Right atrium auricular region (tissue), 2 donors: ENCODE measurements at regions not wholly inside any gene's neighbourhood (a gene's known extent, or its start where the extent isn't known, plus 50 kb on each side); places are given as distances from the start of the nearest gene placed in this dataset.

ENCODE experiments used
- DNase-seq: peaks from one replicate; pipeline ENCODE4 v3.0.0-alpha.2; 2019; ENCODE audit warnings: low spot score
- H3K27ac ChIP-seq, 2 donors: fragments of 200-600 bp; sonication (generic); 1 replicate in 1 of 2; 2 replicates in 1 of 2; pipeline ENCODE4 v1.5.1; 2016 to 2019
- H3K27me3 ChIP-seq, 2 donors: fragments of 200-600 bp; sonication (generic); one replicate each; pipeline versions ENCODE4 v1.5.1 to v1.6.0; 2017 to 2019
- H3K36me3 ChIP-seq: fragments of 200-600 bp; sonication (generic); one replicate; pipeline ENCODE4 v1.5.1; 2016
- H3K4me1 ChIP-seq, 2 donors: fragments of 200-600 bp; sonication (generic); one replicate each; pipeline versions ENCODE4 v1.5.1 to v1.6.0; 2017 to 2019
- H3K4me3 ChIP-seq, 2 donors: fragments of 200-600 bp; sonication (generic); 1 replicate in 1 of 2; 2 replicates in 1 of 2; pipeline ENCODE4 v1.5.1; 2017 to 2019; ENCODE audit warnings: mild to moderate bottlenecking in 1 of 2, moderate library complexity in 1 of 2
- H3K9me3 ChIP-seq, 2 donors: fragments of 200-600 bp; sonication (generic); one replicate each; pipeline ENCODE4 v1.5.1; 2019
- CTCF ChIP-seq, 2 donors: fragments of 200-600 bp; sonication (generic); IDR thresholded peaks; one replicate each; pipeline ENCODE4 v1.5.1; 2019; ENCODE audit warnings: antibody characterized with exemption in 2 of 2

- Histone ChIP-seq H3K4me1 (no peaks in the 10 kb centered on the region), H3K9me3 (no peaks in the 10 kb centered on the region), H3K4me3 (no peak overlapping the region), H3K27ac (no peak overlapping the region), H3K27me3 (no peaks in the 10 kb centered on the region), H3K36me3 (no peaks in the 10 kb centered on the region)
- DNase-seq, result no peak
- TF ChIP-seq CTCF (IDR thresholded peaks at IDR 0.05), result no peak
Measured at GRCh38 chr4:180814875-180815417, 1428.3 kb upstream of the TENM3 start.

- no peaks in the 10 kb centered on the region for H3K4me1 ChIP-seq
- no peak for DNase-seq
- no peaks in the 10 kb centered on the region for H3K27me3 ChIP-seq
- H3K36me3 ChIP-seq, result no peaks in the 10 kb centered on the region
- H3K4me3 ChIP-seq, result no peak overlapping the region
- no peak for TF ChIP-seq CTCF (IDR thresholded peaks at IDR 0.05)
- no peak overlapping the region for H3K27ac ChIP-seq
- H3K9me3 ChIP-seq, result no peaks in the 10 kb centered on the region
Measured at GRCh38 chr4:180817529-180817928, 1425.7 kb upstream of the TENM3 start.

GRCh38 chr4:180823108-180823507 lies 1420.1 kb upstream of the TENM3 start:
- TF ChIP-seq CTCF (IDR thresholded peaks at IDR 0.05), result no peak
- no peak for DNase-seq
- Histone ChIP-seq H3K9me3 (no peaks in the 10 kb centered on the region), H3K4me3 (no peak overlapping the region), H3K36me3 (no peaks in the 10 kb centered on the region), H3K4me1 (no peaks in the 10 kb centered on the region), H3K27me3 (no peaks in the 10 kb centered on the region), H3K27ac (no peak overlapping the region)

DNA sequence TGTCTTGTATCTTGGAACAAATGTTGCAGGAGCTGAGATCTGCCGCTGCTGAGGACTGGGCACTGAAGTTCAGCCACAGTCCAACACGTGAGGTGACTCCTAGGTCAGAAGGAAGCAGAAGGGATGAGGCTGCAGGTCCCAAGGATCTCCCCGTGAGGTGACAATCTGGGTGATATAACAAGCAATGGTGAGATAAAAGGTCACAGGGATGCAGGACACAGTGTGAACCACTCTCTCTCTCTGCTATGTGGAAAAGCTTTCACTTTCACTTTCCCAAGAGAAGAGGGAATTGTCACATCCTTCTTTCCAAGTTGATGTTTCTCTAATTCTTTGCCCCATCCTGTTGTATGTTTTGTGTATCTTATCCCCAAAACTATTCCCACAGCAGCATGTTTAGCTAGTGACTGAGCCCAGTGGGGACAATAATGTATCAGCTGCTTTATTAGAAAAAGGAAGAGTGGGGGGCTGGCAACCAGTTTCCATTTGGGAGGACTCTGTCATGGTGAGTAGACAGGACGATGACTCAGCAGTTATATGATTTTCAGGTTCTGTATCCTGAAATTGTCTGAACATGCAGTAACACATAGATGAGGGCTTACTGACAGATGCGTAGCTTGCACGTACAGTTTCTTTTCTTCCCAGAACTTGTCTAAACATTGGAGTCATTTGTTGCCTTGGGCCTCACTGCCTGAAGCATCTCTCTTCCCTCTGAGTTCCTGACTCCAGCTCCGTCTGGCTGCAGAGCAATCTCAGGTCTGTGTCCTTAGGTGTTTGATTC lies 1415.8 kb upstream of the TENM3 start:
- H3K4me3 ChIP-seq, result peak overlapping the region; percentile 34 to 39
- DNase-seq, result no peak
- TF ChIP-seq CTCF (IDR thresholded peaks at IDR 0.05), result no peak
- no peak overlapping the region for H3K27ac ChIP-seq
- H3K4me1 ChIP-seq, result no peaks in the 10 kb centered on the region
- H3K9me3 ChIP-seq, result no peaks in the 10 kb centered on the region
- H3K27me3 ChIP-seq, result no peaks in the 10 kb centered on the region
- H3K36me3 ChIP-seq, result no peaks in the 10 kb centered on the region

- DNase-seq, result no peak
- H3K4me1 ChIP-seq, result no peaks in the 10 kb centered on the region
- H3K27me3 ChIP-seq, result no peaks in the 10 kb centered on the region
- H3K9me3 ChIP-seq, result no peaks in the 10 kb centered on the region
- no peak overlapping the region for H3K27ac ChIP-seq
- H3K4me3 ChIP-seq, result no peak overlapping the region
- H3K36me3 ChIP-seq, result no peaks in the 10 kb centered on the region
- peak; percentile 34 to 68 for TF ChIP-seq CTCF (IDR thresholded peaks at IDR 0.05)
Measured at GRCh38 chr4:180828455-180829018, 1414.7 kb upstream of the TENM3 start.
